Eye (tissue), 1 donor: ENCODE measurements at regions not wholly inside any gene's neighbourhood (a gene's known extent, or its start where the extent isn't known, plus 50 kb on each side); places are given as distances from the start of the nearest gene placed in this dataset.
"Not testable (repeated sequence)": the region's sequence is repeated elsewhere in the genome, so short reads cannot be mapped to it uniquely, and the experiment has no call there.

Source experiments
- DNase-seq: peaks from one replicate; pipeline ENCODE4 v3.0.0-alpha.2; 2015

DNA sequence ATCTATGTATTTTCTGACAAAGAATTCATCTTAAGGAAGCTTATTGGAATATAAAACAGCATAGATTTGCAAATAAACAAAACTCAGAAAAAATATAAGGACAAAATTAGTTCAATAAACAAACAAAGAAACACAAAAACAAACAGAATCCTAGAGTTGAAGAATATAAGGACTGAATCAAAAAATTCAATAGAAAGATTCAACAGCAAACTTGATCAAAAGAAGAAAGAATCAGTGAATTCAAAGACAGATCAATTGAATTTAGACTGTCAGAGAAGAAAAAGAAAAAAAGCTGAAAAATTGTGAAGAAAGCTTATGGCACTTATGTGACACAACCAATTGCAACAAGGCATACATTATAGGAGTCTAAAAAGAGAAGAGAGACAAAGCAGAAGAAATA lies 770.0 kb upstream of the RGS18 start:
- no peak for DNase-seq

DNA sequence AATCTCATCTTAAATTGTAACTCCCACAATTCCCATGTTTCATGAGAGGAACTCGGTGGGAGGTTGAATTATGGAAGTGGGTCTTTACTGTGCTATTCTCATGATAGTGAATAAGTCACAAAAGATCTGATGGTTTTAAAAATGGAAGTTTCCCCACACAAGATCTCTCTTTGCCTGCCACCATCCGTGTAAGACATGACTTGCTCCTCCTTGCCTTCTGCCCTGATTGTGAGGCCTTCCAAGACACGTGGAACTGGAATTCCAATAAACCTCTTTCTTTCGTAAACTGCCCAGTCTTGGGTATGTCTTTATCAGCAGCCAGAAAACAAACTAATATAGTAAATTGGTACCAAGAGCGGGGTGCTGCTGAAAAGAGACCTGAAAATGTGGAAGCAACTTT lies 761.6 kb upstream of the RGS18 start:
- DNase-seq: no peak

- no peak for DNase-seq
These were observed 759.7 kb upstream of the RGS18 start for GRCh38 chr1:191398551-191398950.

DNA sequence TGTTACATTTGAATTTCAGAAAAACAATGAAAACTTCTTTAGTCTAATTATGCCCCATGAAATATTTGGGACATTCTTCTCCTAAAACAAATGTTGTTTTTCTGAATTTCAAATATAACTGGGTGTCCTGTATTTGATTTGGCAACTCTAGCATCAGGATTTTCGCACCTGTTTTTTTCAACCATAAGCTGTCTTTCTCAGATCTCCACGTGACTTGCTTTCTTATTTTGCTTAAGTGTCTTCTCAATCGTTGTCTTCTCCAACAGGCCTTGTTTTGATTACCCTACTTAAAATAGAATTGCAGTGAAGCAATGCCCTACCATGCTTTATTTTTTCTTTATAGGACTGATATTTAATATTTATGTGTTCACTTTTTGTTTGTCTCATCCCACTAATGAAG lies 752.8 kb upstream of the RGS18 start:
- no peak for DNase-seq

- DNase-seq: no peak
These were observed 743.2 kb upstream of the RGS18 start for GRCh38 chr1:191414981-191415640.

DNA sequence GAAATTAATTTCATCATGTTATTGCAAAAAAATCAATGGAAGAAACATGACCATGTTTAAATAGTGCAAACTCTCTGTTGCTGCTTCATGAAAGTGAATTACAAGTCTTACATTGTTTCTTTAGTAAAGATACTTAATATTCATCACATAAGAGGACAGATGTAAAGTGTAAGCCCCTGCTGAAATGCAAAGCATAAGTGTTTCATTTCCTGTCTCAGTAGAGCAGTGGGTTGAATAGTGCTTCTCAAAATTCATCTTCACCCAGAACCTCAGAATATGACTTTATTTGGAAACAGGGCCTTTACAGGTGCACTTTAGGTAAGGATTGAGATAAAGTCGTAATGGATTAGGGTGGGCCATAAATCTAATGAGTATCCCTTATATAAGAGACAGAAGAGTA lies 738.4 kb upstream of the RGS18 start:
- DNase-seq: no peak

- DNase-seq: no peak
These were observed 730.7 kb upstream of the RGS18 start for GRCh38 chr1:191427593-191427992.

DNA sequence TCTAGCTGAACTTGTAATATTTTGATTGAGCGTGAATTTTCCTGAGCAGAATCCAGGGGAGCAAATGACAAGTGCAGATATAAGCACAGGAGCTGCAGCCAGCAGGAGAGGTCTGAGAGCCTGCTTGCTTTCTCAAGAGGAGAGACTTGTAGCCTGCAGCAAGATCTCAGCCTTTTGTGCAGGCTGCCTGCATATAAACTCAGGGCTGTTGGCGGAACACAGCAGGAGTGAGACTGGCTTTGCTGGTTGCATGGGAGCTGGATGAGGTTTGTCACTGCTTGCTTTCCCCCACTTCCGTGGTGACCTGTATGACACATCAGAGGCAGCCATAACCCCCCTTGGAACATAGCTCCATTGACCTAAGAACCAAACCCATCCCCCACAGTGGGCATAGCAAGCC lies 725.4 kb upstream of the RGS18 start:
- DNase-seq: no peak

GRCh38 chr1:191438979-191439378 lies 719.3 kb upstream of the RGS18 start:
- no peak for DNase-seq

GRCh38 chr1:191448279-191448678 lies 710.0 kb upstream of the RGS18 start:
- not testable (repeated sequence) for DNase-seq

- no peak for DNase-seq
These were observed 705.7 kb upstream of the RGS18 start for GRCh38 chr1:191452586-191452985.

DNA sequence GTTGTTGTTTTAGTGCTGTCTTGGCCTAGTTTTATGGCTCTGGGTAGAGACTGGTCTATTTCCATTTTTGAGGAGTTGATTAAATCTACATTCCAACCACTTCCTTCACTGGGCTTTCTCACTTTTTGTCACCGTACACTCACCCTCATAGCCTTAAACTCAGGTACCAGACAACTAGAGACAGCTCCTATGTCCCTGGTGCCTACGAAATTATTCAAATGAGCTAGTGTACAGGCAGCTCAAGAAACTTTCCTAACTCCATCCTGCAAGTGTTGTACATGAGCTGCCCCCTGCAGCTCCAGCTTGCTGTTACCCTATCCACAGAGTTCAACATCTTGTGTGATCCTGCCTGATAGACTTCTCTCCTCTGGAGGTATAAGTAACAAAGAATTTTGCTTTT lies 704.8 kb upstream of the RGS18 start:
- no peak for DNase-seq

DNA sequence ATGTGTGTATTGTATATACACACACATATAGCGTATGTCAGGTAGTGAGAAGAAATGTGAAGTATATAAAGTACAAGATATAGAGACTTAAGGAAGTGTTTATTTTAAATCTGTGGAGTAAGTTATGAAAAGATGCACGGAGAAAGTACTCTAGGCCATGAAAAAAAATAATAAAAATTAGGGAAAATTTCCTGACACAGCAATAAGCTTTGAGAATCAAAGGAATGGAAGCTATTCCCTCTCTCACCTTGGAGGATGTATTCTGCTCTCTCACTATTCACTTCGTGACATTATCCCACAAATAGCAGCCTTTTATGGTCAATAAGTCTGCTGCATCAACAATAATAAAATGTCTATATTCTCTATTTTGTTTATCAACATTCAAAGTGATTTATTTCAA lies 700.4 kb upstream of the RGS18 start:
- DNase-seq: no peak

GRCh38 chr1:191460234-191460633 lies 698.0 kb upstream of the RGS18 start:
- DNase-seq: no peak

DNA sequence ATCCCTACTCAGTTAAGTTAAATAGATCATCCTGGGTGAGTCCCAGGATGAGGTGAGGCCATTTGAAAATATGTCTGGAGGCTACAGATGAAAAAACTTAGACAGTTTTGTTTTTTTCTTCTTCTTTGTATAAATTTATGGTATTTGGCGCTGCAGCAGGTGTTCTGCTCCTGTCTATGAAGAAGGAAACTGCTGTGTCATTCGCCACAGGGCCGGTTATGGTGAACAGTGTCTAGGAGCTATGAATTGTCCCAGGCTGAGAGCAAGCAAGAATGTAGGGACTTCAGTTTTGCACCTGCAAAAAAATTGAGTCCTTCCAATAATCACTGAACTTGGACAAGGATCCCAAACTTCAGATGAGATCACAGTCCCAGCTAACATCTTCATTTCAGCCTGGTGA lies 674.3 kb upstream of the RGS18 start:
- no peak for DNase-seq

DNA sequence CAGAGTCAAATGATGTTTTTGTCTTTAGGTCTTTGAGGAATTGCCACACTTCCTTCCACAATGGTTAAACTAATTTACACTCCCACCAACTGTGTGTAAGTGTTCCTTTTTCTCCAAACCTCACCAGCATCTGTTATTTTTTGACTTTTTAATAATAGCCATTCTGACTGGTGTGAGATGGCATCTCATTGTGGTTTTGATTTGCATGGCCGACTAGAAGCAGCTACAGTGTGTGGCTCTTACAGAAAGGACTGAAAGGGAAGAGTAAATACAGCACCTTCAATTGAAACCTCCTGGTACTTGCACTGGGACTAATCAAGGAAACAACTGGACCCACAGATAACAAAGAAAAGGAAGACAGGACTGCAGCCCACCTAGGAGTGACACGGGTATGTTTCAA lies 668.0 kb upstream of the RGS18 start:
- no peak for DNase-seq

GRCh38 chr1:191495040-191495439 lies 663.2 kb upstream of the RGS18 start:
- no peak for DNase-seq

GRCh38 chr1:191498318-191498717 lies 659.9 kb upstream of the RGS18 start:
- DNase-seq: no peak

- DNase-seq: no peak
These were observed 659.4 kb upstream of the RGS18 start for GRCh38 chr1:191498825-191499224.

GRCh38 chr1:191504999-191505398 lies 653.3 kb upstream of the RGS18 start:
- DNase-seq: no peak

DNA sequence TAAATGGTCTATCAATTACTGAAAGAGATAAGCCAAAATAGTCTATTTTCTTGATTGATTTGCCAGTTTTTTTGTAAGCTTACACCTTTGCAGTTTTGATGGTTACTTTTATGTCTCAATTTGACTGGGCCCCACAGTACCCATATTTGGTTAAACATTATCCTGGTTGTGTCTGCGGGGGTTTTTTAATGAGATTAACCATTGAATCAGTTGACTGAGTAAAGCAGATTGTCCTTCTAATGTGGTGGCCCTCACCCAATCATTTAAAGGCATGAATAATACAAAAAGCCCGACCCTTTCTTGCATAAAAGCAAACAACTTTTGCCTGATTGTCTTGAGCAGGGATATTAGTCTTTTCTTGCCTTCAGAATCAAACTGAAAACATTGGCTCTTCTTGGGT lies 650.0 kb upstream of the RGS18 start:
- DNase-seq: no peak

GRCh38 chr1:191511480-191511879 lies 646.8 kb upstream of the RGS18 start:
- DNase-seq: not testable (repeated sequence)

- DNase-seq: no peak
These were observed 640.4 kb upstream of the RGS18 start for GRCh38 chr1:191517826-191518225.

DNA sequence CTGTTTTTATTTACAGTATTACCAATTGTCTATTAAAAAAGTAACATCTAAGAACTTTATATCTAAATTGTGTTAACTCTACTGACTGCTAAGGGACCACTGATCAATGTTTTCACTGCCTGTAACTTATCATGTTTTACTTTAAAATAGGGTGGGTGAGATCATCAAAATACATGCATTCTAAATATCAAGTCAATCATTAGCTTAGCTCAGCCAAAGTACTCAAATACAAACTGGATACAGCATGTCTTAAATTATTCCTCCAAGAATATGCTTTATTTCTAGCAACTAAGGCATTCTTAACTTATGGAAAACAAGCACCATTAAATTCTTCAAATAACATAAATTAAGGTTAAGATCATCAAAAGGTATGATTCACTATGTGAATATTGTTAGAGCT lies 638.7 kb upstream of the RGS18 start:
- no peak for DNase-seq

DNA sequence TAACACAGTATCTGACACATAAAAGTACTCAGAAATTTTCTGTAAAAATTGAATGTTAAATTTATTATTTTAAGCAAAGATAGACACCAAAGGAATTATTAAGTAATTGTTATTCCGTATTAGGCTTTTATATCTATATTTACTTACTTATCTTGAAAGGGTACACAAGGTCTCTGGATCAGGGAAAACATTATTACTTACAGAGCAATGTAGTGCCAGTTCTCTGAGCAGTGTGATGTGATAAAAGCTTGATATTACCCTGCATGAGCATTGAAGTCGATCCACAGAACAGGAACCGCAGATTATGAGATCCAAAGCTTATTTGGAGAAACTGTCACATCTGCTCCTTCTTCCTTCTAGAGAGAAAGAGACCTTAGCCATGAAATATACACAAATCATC lies 637.9 kb upstream of the RGS18 start:
- no peak for DNase-seq

DNA sequence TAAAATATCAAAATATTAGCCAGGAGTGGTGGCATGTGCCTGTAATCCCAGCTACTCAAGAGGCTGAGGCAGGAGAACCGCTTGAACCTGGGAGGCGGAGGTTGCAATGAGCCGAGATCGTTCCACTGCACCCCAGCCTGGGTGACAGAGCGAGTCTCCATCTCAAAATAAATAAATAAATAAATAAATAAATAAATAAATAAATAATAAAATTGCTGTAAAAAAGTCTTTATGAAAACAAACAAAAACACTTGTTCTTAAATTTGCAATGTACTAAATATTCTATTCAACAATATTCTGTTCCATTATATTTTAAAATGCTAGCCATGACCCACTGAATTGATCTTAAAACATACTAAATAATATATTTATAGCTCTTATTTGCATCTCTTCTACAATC lies 632.3 kb upstream of the RGS18 start:
- not testable (repeated sequence) for DNase-seq
